Ishikawa (cell line): ENCODE measurements at regions not wholly inside any gene's neighbourhood (a gene's known extent, or its start where the extent isn't known, plus 50 kb on each side); places are given as distances from the start of the nearest gene placed in this dataset.

ENCODE experiments used
- CEBPB ChIP-seq: IDR thresholded peaks from 2 replicates; pipeline ENCODE4 v1.6.1; 2012
- CREB1 ChIP-seq: IDR thresholded peaks from 2 replicates; pipeline ENCODE4 v1.6.1; 2012; ENCODE audit warnings: low read depth
- EGR1 ChIP-seq: IDR thresholded peaks from 2 replicates; pipeline ENCODE4 v1.6.1; 2012
- EP300 ChIP-seq: IDR thresholded peaks from 2 replicates; pipeline ENCODE4 v1.6.1; 2012; ENCODE audit warnings: borderline replicate concordance
- FOXM1 ChIP-seq: IDR thresholded peaks from 2 replicates; pipeline ENCODE4 v1.6.1; 2012; ENCODE audit warnings: low read depth, borderline replicate concordance
- MAX ChIP-seq: IDR thresholded peaks from 2 replicates; pipeline ENCODE4 v1.6.1; 2012
- NFIC ChIP-seq: IDR thresholded peaks from 2 replicates; pipeline ENCODE4 v1.6.1; 2012
- RAD21 ChIP-seq: IDR thresholded peaks from 2 replicates; pipeline ENCODE4 v1.6.1; 2012; ENCODE audit warnings: low read depth
- REST ChIP-seq: IDR thresholded peaks from 2 replicates; pipeline ENCODE4 v1.6.1; 2012; ENCODE audit warnings: low read depth, mild to moderate bottlenecking
- TAF1 ChIP-seq: IDR thresholded peaks from 2 replicates; pipeline ENCODE4 v1.6.1; 2012; ENCODE audit warnings: low read depth, mild to moderate bottlenecking
- TCF12 ChIP-seq: IDR thresholded peaks from 2 replicates; pipeline ENCODE4 v1.6.1; 2012; ENCODE audit warnings: low read depth
- TEAD4 ChIP-seq: IDR thresholded peaks from 2 replicates; pipeline ENCODE4 v1.6.1; 2012
- USF1 ChIP-seq: IDR thresholded peaks from 2 replicates; pipeline ENCODE4 v1.6.1; 2012
- YY1 ChIP-seq: IDR thresholded peaks from 2 replicates; pipeline ENCODE4 v1.6.1; 2012; ENCODE audit warnings: low read depth
- ZBTB7A ChIP-seq: IDR thresholded peaks from 2 replicates; pipeline ENCODE4 v1.6.1; 2012; ENCODE audit warnings: low read depth

GRCh38 chr14:104383996-104384775, 195.4 kb upstream of the C14orf180 start:
- no peak for TF ChIP-seq EGR1
- no peak for TF ChIP-seq NFIC
- no peak for TF ChIP-seq USF1
- no peak for TF ChIP-seq REST
- TF ChIP-seq CEBPB = no peak
- no peak for TF ChIP-seq TCF12
- TF ChIP-seq ZBTB7A = no peak
- TF ChIP-seq EP300 = no peak

- TF ChIP-seq EGR1 = no peak
- TF ChIP-seq RAD21 = no peak
- TF ChIP-seq TCF12 = no peak
- TF ChIP-seq ZBTB7A = no peak
These were observed 194.8 kb upstream of the C14orf180 start for GRCh38 chr14:104384776-104385071.

GRCh38 chr14:104385111-104385510, 194.5 kb upstream of the C14orf180 start:
- TF ChIP-seq RAD21 (no peak), TEAD4 (no peak), FOXM1 (no peak), ZBTB7A (no peak), REST (no peak), NFIC (no peak), YY1 (no peak), TAF1 (no peak), CEBPB (no peak), USF1 (no peak), TCF12 (no peak), EGR1 (no peak), EP300 (no peak), CREB1 (no peak), MAX (no peak)

GRCh38 chr14:104385531-104386101, 193.9 kb upstream of the C14orf180 start:
- TF ChIP-seq REST = no peak
- no peak for TF ChIP-seq EP300
- TF ChIP-seq CEBPB = no peak

GRCh38 chr14:104386151-104386841, 193.3 kb upstream of the C14orf180 start:
- TF ChIP-seq ZBTB7A (no peak), MAX (no peak), FOXM1 (no peak)
